ENCODE measurements at regions not wholly inside any gene's neighbourhood (a gene's known extent, or its start where the extent isn't known, plus 50 kb on each side); places are given as distances from the start of the nearest gene placed in this dataset.

DNA sequence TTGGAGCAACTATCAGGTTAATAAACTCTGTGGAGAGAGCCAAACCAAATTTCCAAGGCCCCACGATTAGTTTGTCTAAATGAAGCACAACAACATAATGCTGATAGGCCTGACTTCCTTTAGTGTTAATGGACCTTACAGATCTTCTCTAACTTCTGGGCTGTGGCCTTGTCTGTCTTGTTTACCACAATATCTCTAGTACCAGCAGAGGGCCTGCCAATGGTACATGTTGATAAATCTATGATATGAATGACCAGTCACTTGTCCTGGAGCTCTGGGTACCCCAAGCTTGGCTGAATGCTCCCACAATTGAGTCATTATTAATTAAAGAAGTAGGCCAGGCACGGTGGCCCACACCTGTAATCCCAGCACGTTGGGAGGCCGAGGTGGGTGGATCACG lies 78.9 kb upstream of the CISTR start:
- Histone ChIP-seq H4K5ac (ENCODE audit: insufficient read length, low read depth, low read length) (no peak overlapping the region), H2BK120ac (replicated peaks; ENCODE audit: low read depth, low read length) (no peak overlapping the region), H3K36me3 (ENCODE audit: control insufficient read depth in 2 of 4, insufficient read depth in 4 of 4, low read length in 3 of 4) (no peaks in the 10 kb centered on the region), H2BK20ac (ENCODE audit: low read length) (no peak overlapping the region), H3K23ac (ENCODE audit: insufficient read length) (no peak overlapping the region), H3K79me1 (ENCODE audit: low read depth, low read length) (no peaks in the 10 kb centered on the region), H3K79me2 (ENCODE audit: control insufficient read depth in 1 of 2, insufficient read depth in 2 of 2, low read length in 2 of 2) (no peaks in the 10 kb centered on the region), H3K56ac (replicated peaks; ENCODE audit: insufficient read length, low read depth, low read length) (no peak overlapping the region), H3K18ac (ENCODE audit: extremely low read depth, low read length) (no peak overlapping the region), H2BK12ac (ENCODE audit: low read depth, low read length) (no peak overlapping the region), H4K91ac (replicated peaks; ENCODE audit: insufficient read length, low read length) (no peak overlapping the region), H3K4ac (replicated peaks; ENCODE audit: insufficient read length, low read depth, low read length) (no peak overlapping the region), H2BK5ac (ENCODE audit: low read depth, low read length) (no peak overlapping the region), H3K14ac (ENCODE audit: insufficient read length) (no peak overlapping the region), H2AFZ (ENCODE audit: low read length) (no peak overlapping the region), H4K8ac (ENCODE audit: extremely low read depth, insufficient read depth, low read length) (no peak overlapping the region), H3K4me1 (replicated peaks in 1 of 4; ENCODE audit: control insufficient read depth in 3 of 4, insufficient read depth in 4 of 4, low read length in 3 of 4) (no peaks in the 10 kb centered on the region; a peak in 1 of 7 replicates), H2AK5ac (ENCODE audit: low read depth, low read length) (no peak overlapping the region), H4K20me1 (replicated peaks in 1 of 2; ENCODE audit: control insufficient read depth in 1 of 2, insufficient read depth in 2 of 2, low read length in 2 of 2) (no peaks in the 10 kb centered on the region), H3K27me3 (replicated peaks in 1 of 4; ENCODE audit: control insufficient read depth in 3 of 4, extremely low read depth in 1 of 4, insufficient read depth in 3 of 4, low read length in 3 of 4) (no peaks in the 10 kb centered on the region), H3K4me3 (ENCODE audit: extremely low read depth in 1 of 4, insufficient read depth in 2 of 4, low read depth in 3 of 4, low read length in 4 of 4) (no peak overlapping the region), H3K9me3 (ENCODE audit: insufficient read depth in 2 of 2, low read depth in 1 of 2, low read length in 1 of 2) (no peaks in the 10 kb centered on the region), H3K27ac (ENCODE audit: low read depth, low read length) (no peak overlapping the region), H3K9ac (replicated peaks in 1 of 4; ENCODE audit: extremely low read depth in 1 of 4, low read depth in 3 of 4, low read length in 3 of 4) (no peak overlapping the region), H2BK15ac (ENCODE audit: low read length) (no peak overlapping the region), H3K23me2 (ENCODE audit: low read depth, low read length) (no peaks in the 10 kb centered on the region), H3K4me2 (ENCODE audit: insufficient read depth in 1 of 2, low read depth in 2 of 2, low read length in 2 of 2) (no peak overlapping the region)
- ChIA-PET CTCF (ENCODE audit: partially characterized antibody) (interaction anchor here (1.0 to 3.7 kb wide), 8 partner anchors 8 to 73 kb away, joined by 3 to 20 read pairs (median 5); no protein-coding TSS in a partner anchor), POLR2A (ENCODE audit: partially characterized antibody) (interaction anchor here (1.0 kb wide), 1 partner anchor 10 kb away, joined by 3 read pairs; no protein-coding TSS in a partner anchor)
- FAIRE-seq (no peak), DNase-seq (ENCODE audit: low read depth in 1 of 2, low spot score in 2 of 2) (no peak)
- WGBS, 2 experiments (ENCODE audit: extremely low coverage in 1 of 2, insufficient coverage in 1 of 2, insufficient read length in 1 of 2, insufficient replicate concordance in 2 of 2, low coverage in 1 of 2, low lambda C conversion rate in 2 of 2, missing lambda C conversion rate in 1 of 2), result 91% methylated on average over 5 of the region's 5 CpGs; no CpG with 5 or more reads in 1 of the 2 experiments
- TF ChIP-seq, protein P1, sequence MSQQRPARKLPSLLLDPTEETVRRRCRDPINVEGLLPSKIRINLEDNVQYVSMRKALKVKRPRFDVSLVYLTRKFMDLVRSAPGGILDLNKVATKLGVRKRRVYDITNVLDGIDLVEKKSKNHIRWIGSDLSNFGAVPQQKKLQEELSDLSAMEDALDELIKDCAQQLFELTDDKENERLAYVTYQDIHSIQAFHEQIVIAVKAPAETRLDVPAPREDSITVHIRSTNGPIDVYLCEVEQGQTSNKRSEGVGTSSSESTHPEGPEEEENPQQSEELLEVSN (IDR thresholded peaks at IDR 0.05), result no peak
- no peak for TF ChIP-seq CTBP2 (IDR thresholded peaks at IDR 0.05; ENCODE audit: borderline replicate concordance, insufficient read depth, insufficient read length, low read length)
- TF ChIP-seq RAD21 (IDR thresholded peaks at IDR 0.05 in 1 of 2, conservative IDR thresholded peaks at IDR 0.05 in 1 of 2; ENCODE audit: low read depth in 2 of 2, low read length in 2 of 2), result no peak
- no peak for TF ChIP-seq SUZ12 (IDR thresholded peaks at IDR 0.05; ENCODE audit: low read length)
- TF ChIP-seq TBP (IDR thresholded peaks at IDR 0.05; ENCODE audit: low read depth, low read length), result no peak
- TF ChIP-seq EP300 (IDR thresholded peaks at IDR 0.05; ENCODE audit: borderline replicate concordance in 1 of 2, low read depth in 2 of 2, low read length in 2 of 2), result no peak
- no peak for TF ChIP-seq NANOG (IDR thresholded peaks at IDR 0.05; ENCODE audit: insufficient read depth, low read depth, low read length, poor library complexity, severe bottlenecking)
- no peak for TF ChIP-seq JUND (IDR thresholded peaks at IDR 0.05; ENCODE audit: low read length)
- TF ChIP-seq KDM5A (IDR thresholded peaks at IDR 0.05; ENCODE audit: low read length), result no peak
- no peak for TF ChIP-seq JUN (IDR thresholded peaks at IDR 0.05; ENCODE audit: low read depth, low read length)
- TF ChIP-seq HDAC2 (IDR thresholded peaks at IDR 0.05; ENCODE audit: borderline replicate concordance in 1 of 2, low read depth in 2 of 2, low read length in 2 of 2), result no peak
- no peak for TF ChIP-seq RXRA (IDR thresholded peaks at IDR 0.05; ENCODE audit: insufficient read depth, low read depth, low read length)
- no peak for TF ChIP-seq BRCA1 (IDR thresholded peaks at IDR 0.05; ENCODE audit: low read depth, low read length)

Data from H1 (cell line).